ENCODE measurements at regions not wholly inside any gene's neighbourhood (a gene's known extent, or its start where the extent isn't known, plus 50 kb on each side); places are given as distances from the start of the nearest gene placed in this dataset.
A peak's percentile ranks its signal among the peaks of the same experiment; 100 is the strongest.

- TF ChIP-seq CTCF (conservative IDR thresholded peaks at IDR 0.05) = no peak
- Histone ChIP-seq H3K4me1 (ENCODE audit: insufficient read depth, low read length) (no peaks in the 10 kb centered on the region), H2AFZ (ENCODE audit: low read length) (no peak overlapping the region), H2AK5ac (ENCODE audit: insufficient read length, low read length) (no peak overlapping the region), H4K91ac (ENCODE audit: insufficient read length, low read depth, low read length) (no peak overlapping the region), H3T11ph (ENCODE audit: low read length) (no peak overlapping the region), H2BK20ac (ENCODE audit: low read depth, low read length, poor library complexity, severe bottlenecking) (no peak overlapping the region), H3K56ac (ENCODE audit: insufficient read length, low read depth, low read length) (no peak overlapping the region), H3K14ac (ENCODE audit: insufficient read depth, low read length) (no peak overlapping the region), H4K5ac (ENCODE audit: insufficient read length, low read depth, low read length) (no peak overlapping the region), H3K79me1 (ENCODE audit: insufficient read depth, low read depth, low read length, poor library complexity, severe bottlenecking) (no peaks in the 10 kb centered on the region), H3K18ac (ENCODE audit: insufficient read length, low read depth, low read length) (no peak overlapping the region), H2BK120ac (ENCODE audit: low read depth, low read length, poor library complexity, severe bottlenecking) (no peak overlapping the region), H2BK5ac (ENCODE audit: insufficient read length, low read length) (no peak overlapping the region), H3K27me3 (ENCODE audit: insufficient read depth, low read length) (no peaks in the 10 kb centered on the region), H3K4me2 (ENCODE audit: insufficient read depth, insufficient read length, low read length) (no peak overlapping the region), H3K9me3 (ENCODE audit: control insufficient read depth, low read depth, low read length) (no peaks in the 10 kb centered on the region), H3K9ac (ENCODE audit: extremely low read depth, insufficient read length, low read length) (no peak overlapping the region), H2BK12ac (ENCODE audit: insufficient read length, low read depth, low read length) (no peak overlapping the region), H3K79me2 (ENCODE audit: insufficient read depth, low read length) (no peaks in the 10 kb centered on the region), H3K23ac (ENCODE audit: insufficient read length, low read depth, low read length) (no peak overlapping the region), H3K4ac (ENCODE audit: low read depth, low read length) (no peak overlapping the region), H3K23me2 (ENCODE audit: insufficient read length, low read depth, low read length, poor library complexity, severe bottlenecking) (no peaks in the 10 kb centered on the region), H3K27ac (ENCODE audit: insufficient read length, low read depth, low read length) (no peak overlapping the region), H4K8ac (replicated peaks; ENCODE audit: insufficient read length, low read depth, low read length) (no peak overlapping the region), H4K20me1 (ENCODE audit: control insufficient read depth, insufficient read depth, insufficient read length) (no peaks in the 10 kb centered on the region), H2BK15ac (ENCODE audit: low read depth, low read length) (no peak overlapping the region)
- peak overlapping the region in 1 of 3 experiments; percentile 4; a peak in 1 of 7 replicates for H3K27ac Mint-ChIP-seq
- H3K4me1 Mint-ChIP-seq = peaks cover 3 to 8% of the 10 kb centered on the region in 2 experiments
- no peak overlapping the region for H3K4me3 Mint-ChIP-seq
- H3K36me3 Mint-ChIP-seq (ENCODE audit: insufficient read depth in 1 of 3, low read depth in 3 of 3) = no peaks in the 10 kb centered on the region
- no peaks in the 10 kb centered on the region; the same call in none of the 2 replicates for H3K27me3 Mint-ChIP-seq (ENCODE audit: low read depth)
- WGBS (ENCODE audit: extremely low coverage, insufficient read length, low lambda C conversion rate) = no CpG with 5 or more reads among the region's 10 CpGs
- DNase-seq = no peak
- H3K9me3 Mint-ChIP-seq = no peaks in the 10 kb centered on the region
These were observed 509.5 kb downstream of the CCSER2 start for GRCh38 chr10:84837877-84838276.

Data from H9 (cell line).